ENCODE measurements at regions not wholly inside any gene's neighbourhood (a gene's known extent, or its start where the extent isn't known, plus 50 kb on each side); places are given as distances from the start of the nearest gene placed in this dataset.

DNA sequence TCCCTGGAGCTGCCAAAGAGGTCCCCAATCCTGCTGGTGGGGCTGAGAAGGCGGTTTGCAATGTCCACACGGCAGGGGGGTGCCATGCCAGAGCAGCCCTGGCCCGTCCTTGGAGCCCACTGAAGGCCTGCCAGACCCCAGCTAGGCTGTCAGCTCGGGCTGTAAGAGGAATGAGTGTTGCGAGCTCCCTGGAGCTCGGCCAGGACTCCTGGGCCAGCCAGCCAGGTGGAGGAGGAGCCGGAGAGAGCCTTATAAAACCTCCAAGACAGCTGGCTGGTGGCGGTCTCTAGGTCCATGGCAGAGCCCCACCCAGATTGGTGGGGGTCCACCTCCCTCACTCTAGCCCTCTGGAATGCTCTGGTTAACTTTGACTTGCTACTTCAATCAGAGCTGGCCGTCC, 55.1 kb upstream of the CALN1 start:
- Histone ChIP-seq H3K9ac (ENCODE audit: control insufficient read depth, insufficient read depth, low read length) (no peak overlapping the region), H3K4me2 (ENCODE audit: control insufficient read depth, insufficient read depth) (no peak overlapping the region), H3K79me2 (ENCODE audit: control insufficient read depth, insufficient read depth, low read length) (no peaks in the 10 kb centered on the region), H3K36me3 (ENCODE audit: control insufficient read depth in 2 of 2, insufficient read depth in 2 of 2, low read length in 1 of 2) (no peaks in the 10 kb centered on the region), H3K4me1 (ENCODE audit: control insufficient read depth, insufficient read depth, low read length) (no peaks in the 10 kb centered on the region), H2AFZ (ENCODE audit: control insufficient read depth, low read depth, low read length) (no peak overlapping the region), H4K20me1 (ENCODE audit: control insufficient read depth, insufficient read depth) (no peaks in the 10 kb centered on the region), H3K4me3 (no peak overlapping the region), H3K9me3 (replicated peaks; ENCODE audit: control insufficient read depth, insufficient read depth, low read length) (no peaks in the 10 kb centered on the region), H3K27me3 (replicated peaks in 1 of 2; ENCODE audit: control insufficient read depth in 2 of 2, insufficient read depth in 2 of 2, low read length in 1 of 2) (no peaks in the 10 kb centered on the region), H3K27ac (ENCODE audit: control insufficient read depth, insufficient read depth) (no peak overlapping the region)
- FAIRE-seq (no peak), DNase-seq (ENCODE audit: low read depth, low spot score) (no peak), ATAC-seq (no peak)
- POLR2A ChIA-PET: no interaction called here
- no TSS peak for BruUV-seq (replicated peaks)
- TF ChIP-seq IKZF2 (IDR thresholded peaks at IDR 0.05) (no peak), CEBPB (IDR thresholded peaks at IDR 0.05; ENCODE audit: borderline replicate concordance in 1 of 2, low read depth in 2 of 2, low read length in 2 of 2) (no peak), NR2C2 (IDR thresholded peaks at IDR 0.05; ENCODE audit: borderline replicate concordance, control insufficient read depth, insufficient read length, low read depth) (no peak), HDAC6 (IDR thresholded peaks at IDR 0.05; ENCODE audit: unreplicated experiment) (no peak), FOXK2 (IDR thresholded peaks at IDR 0.05) (no peak), NRF1 (conservative IDR thresholded peaks at IDR 0.05; ENCODE audit: low read depth, low read length) (no peak), ATF7 (IDR thresholded peaks at IDR 0.05; ENCODE audit: low read depth) (no peak), ZNF207 (IDR thresholded peaks at IDR 0.05; ENCODE audit: borderline replicate concordance) (no peak), RAD51 (IDR thresholded peaks at IDR 0.05) (no peak), MEF2B (IDR thresholded peaks at IDR 0.05; ENCODE audit: partially characterized antibody, poor library complexity, severe bottlenecking) (no peak), SIX5 (IDR thresholded peaks at IDR 0.05; ENCODE audit: low read depth, low read length, severe bottlenecking) (no peak), POLR2AphosphoS2 (IDR thresholded peaks at IDR 0.05; ENCODE audit: low read depth, low read length) (no peak), ZBTB4 (CRISPR knock-in tag; IDR thresholded peaks at IDR 0.05) (no peak), RUNX3 (IDR thresholded peaks at IDR 0.05; ENCODE audit: low read length) (no peak)
- TF ChIP-seq, protein P1, sequence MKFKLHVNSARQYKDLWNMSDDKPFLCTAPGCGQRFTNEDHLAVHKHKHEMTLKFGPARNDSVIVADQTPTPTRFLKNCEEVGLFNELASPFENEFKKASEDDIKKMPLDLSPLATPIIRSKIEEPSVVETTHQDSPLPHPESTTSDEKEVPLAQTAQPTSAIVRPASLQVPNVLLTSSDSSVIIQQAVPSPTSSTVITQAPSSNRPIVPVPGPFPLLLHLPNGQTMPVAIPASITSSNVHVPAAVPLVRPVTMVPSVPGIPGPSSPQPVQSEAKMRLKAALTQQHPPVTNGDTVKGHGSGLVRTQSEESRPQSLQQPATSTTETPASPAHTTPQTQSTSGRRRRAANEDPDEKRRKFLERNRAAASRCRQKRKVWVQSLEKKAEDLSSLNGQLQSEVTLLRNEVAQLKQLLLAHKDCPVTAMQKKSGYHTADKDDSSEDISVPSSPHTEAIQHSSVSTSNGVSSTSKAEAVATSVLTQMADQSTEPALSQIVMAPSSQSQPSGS (IDR thresholded peaks at IDR 0.05; ENCODE audit: low read length): no peak
- TF ChIP-seq, protein P2, sequence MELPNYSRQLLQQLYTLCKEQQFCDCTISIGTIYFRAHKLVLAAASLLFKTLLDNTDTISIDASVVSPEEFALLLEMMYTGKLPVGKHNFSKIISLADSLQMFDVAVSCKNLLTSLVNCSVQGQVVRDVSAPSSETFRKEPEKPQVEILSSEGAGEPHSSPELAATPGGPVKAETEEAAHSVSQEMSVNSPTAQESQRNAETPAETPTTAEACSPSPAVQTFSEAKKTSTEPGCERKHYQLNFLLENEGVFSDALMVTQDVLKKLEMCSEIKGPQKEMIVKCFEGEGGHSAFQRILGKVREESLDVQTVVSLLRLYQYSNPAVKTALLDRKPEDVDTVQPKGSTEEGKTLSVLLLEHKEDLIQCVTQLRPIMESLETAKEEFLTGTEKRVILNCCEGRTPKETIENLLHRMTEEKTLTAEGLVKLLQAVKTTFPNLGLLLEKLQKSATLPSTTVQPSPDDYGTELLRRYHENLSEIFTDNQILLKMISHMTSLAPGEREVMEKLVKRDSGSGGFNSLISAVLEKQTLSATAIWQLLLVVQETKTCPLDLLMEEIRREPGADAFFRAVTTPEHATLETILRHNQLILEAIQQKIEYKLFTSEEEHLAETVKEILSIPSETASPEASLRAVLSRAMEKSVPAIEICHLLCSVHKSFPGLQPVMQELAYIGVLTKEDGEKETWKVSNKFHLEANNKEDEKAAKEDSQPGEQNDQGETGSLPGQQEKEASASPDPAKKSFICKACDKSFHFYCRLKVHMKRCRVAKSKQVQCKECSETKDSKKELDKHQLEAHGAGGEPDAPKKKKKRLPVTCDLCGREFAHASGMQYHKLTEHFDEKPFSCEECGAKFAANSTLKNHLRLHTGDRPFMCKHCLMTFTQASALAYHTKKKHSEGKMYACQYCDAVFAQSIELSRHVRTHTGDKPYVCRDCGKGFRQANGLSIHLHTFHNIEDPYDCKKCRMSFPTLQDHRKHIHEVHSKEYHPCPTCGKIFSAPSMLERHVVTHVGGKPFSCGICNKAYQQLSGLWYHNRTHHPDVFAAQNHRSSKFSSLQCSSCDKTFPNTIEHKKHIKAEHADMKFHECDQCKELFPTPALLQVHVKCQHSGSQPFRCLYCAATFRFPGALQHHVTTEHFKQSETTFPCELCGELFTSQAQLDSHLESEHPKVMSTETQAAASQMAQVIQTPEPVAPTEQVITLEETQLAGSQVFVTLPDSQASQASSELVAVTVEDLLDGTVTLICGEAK (IDR thresholded peaks at IDR 0.05; ENCODE audit: borderline replicate concordance): no peak
- CTCF ChIA-PET: no interaction called here
- RAD21 ChIA-PET (ENCODE audit: unreplicated experiment): no interaction called here
- SMC1A ChIA-PET (ENCODE audit: uncharacterized antibody, unreplicated experiment): no interaction called here
- in situ Hi-C loops (cut with MboI) (no loop called here), intact Hi-C loops (cut with micrococcal nuclease; ENCODE audit: unreplicated experiment) (no loop called here)
- 23% methylated on average over 9 of the region's 9 CpGs for WGBS (ENCODE audit: insufficient coverage, insufficient replicate concordance, low lambda C conversion rate, missing lambda C conversion rate)
